ENCODE measurements at regions not wholly inside any gene's neighbourhood (a gene's known extent, or its start where the extent isn't known, plus 50 kb on each side); places are given as distances from the start of the nearest gene placed in this dataset.
A peak's percentile ranks its signal among the peaks of the same experiment; 100 is the strongest.

- no peak overlapping the region for H3K4me3 ChIP-seq
- no peaks in the 10 kb centered on the region for H3K9me3 ChIP-seq
- no peak for DNase-seq
- H3K36me3 ChIP-seq, result no peaks in the 10 kb centered on the region
- no peaks in the 10 kb centered on the region for H3K27me3 ChIP-seq
Measured at GRCh38 chr18:75777630-75778029, 350.1 kb upstream of the SMIM21 start.

- no peaks in the 10 kb centered on the region for H3K36me3 ChIP-seq
- H3K4me3 ChIP-seq, result no peak overlapping the region
- H3K9me3 ChIP-seq, result no peaks in the 10 kb centered on the region
- no peak for DNase-seq
- no peaks in the 10 kb centered on the region for H3K27me3 ChIP-seq
Measured at GRCh38 chr18:75775121-75775520, 347.6 kb upstream of the SMIM21 start.

GRCh38 chr18:75773618-75774017 is 346.1 kb upstream of the SMIM21 start:
- Histone ChIP-seq H3K4me3 (no peak overlapping the region), H3K36me3 (no peaks in the 10 kb centered on the region), H3K27me3 (no peaks in the 10 kb centered on the region), H3K9me3 (no peaks in the 10 kb centered on the region)
- DNase-seq, result no peak

- no peaks in the 10 kb centered on the region for H3K27me3 ChIP-seq
- no peak for DNase-seq
- no peaks in the 10 kb centered on the region for H3K9me3 ChIP-seq
- no peaks in the 10 kb centered on the region for H3K36me3 ChIP-seq
- H3K4me3 ChIP-seq, result no peak overlapping the region
Measured at GRCh38 chr18:75762758-75763157, 335.3 kb upstream of the SMIM21 start.

GRCh38 chr18:75760208-75760607 is 332.7 kb upstream of the SMIM21 start:
- no peak for DNase-seq
- no peaks in the 10 kb centered on the region for H3K36me3 ChIP-seq
- H3K9me3 ChIP-seq, result no peaks in the 10 kb centered on the region
- H3K27me3 ChIP-seq, result no peaks in the 10 kb centered on the region
- no peak overlapping the region for H3K4me3 ChIP-seq

- no peak for DNase-seq
- H3K9me3 ChIP-seq, result no peaks in the 10 kb centered on the region
Measured at GRCh38 chr18:75757951-75758350, 330.4 kb upstream of the SMIM21 start.

GRCh38 chr18:75754433-75754832 is 326.9 kb upstream of the SMIM21 start:
- Histone ChIP-seq H3K9me3 (no peaks in the 10 kb centered on the region), H3K36me3 (no peaks in the 10 kb centered on the region)

More at GRCh38 chr18:75757951-75758350, 330.4 kb upstream of the SMIM21 start:
- H3K27me3 ChIP-seq, result no peaks in the 10 kb centered on the region
- H3K36me3 ChIP-seq, result no peaks in the 10 kb centered on the region
- H3K4me3 ChIP-seq, result no peak overlapping the region

GRCh38 chr18:75753753-75754152 is 326.2 kb upstream of the SMIM21 start:
- no peak for DNase-seq
- Histone ChIP-seq H3K36me3 (no peaks in the 10 kb centered on the region), H3K9me3 (no peaks in the 10 kb centered on the region)

More at GRCh38 chr18:75754433-75754832, 326.9 kb upstream of the SMIM21 start:
- H3K4me3 ChIP-seq, result no peak overlapping the region
- DNase-seq, result no peak
- no peaks in the 10 kb centered on the region for H3K27me3 ChIP-seq

GRCh38 chr18:75752740-75753263 is 325.3 kb upstream of the SMIM21 start:
- DNase-seq, result no peak
- H3K4me3 ChIP-seq, result no peak overlapping the region
- H3K36me3 ChIP-seq, result no peaks in the 10 kb centered on the region
- no peaks in the 10 kb centered on the region for H3K9me3 ChIP-seq
- H3K27me3 ChIP-seq, result no peaks in the 10 kb centered on the region

More at GRCh38 chr18:75753753-75754152, 326.2 kb upstream of the SMIM21 start:
- H3K4me3 ChIP-seq, result no peak overlapping the region
- H3K27me3 ChIP-seq, result no peaks in the 10 kb centered on the region

- Histone ChIP-seq H3K27me3 (no peaks in the 10 kb centered on the region), H3K36me3 (no peaks in the 10 kb centered on the region), H3K9me3 (no peaks in the 10 kb centered on the region), H3K4me3 (no peak overlapping the region)
- DNase-seq, result no peak
Measured at GRCh38 chr18:75745147-75745546, 317.6 kb upstream of the SMIM21 start.

- Histone ChIP-seq H3K27me3 (no peaks in the 10 kb centered on the region), H3K9me3 (no peaks in the 10 kb centered on the region), H3K36me3 (no peaks in the 10 kb centered on the region), H3K4me3 (no peak overlapping the region)
- no peak for DNase-seq
Measured at GRCh38 chr18:75742516-75742915, 315.0 kb upstream of the SMIM21 start.

- Histone ChIP-seq H3K36me3 (no peaks in the 10 kb centered on the region), H3K9me3 (no peaks in the 10 kb centered on the region), H3K27me3 (no peaks in the 10 kb centered on the region), H3K4me3 (no peak overlapping the region)
- DNase-seq, result no peak
Measured at GRCh38 chr18:75739682-75740081, 312.2 kb upstream of the SMIM21 start.

- H3K27me3 ChIP-seq, result no peaks in the 10 kb centered on the region
- no peak for DNase-seq
- H3K4me3 ChIP-seq, result no peak overlapping the region
- H3K9me3 ChIP-seq, result no peaks in the 10 kb centered on the region
- H3K36me3 ChIP-seq, result no peaks in the 10 kb centered on the region
Measured at GRCh38 chr18:75735291-75735690, 307.8 kb upstream of the SMIM21 start.

GRCh38 chr18:75730249-75730648 is 302.7 kb upstream of the SMIM21 start:
- Histone ChIP-seq H3K36me3 (no peaks in the 10 kb centered on the region), H3K4me3 (no peak overlapping the region), H3K9me3 (no peaks in the 10 kb centered on the region), H3K27me3 (no peaks in the 10 kb centered on the region)
- no peak for DNase-seq

GRCh38 chr18:75728621-75729020 is 301.1 kb upstream of the SMIM21 start:
- no peak overlapping the region for H3K4me3 ChIP-seq
- H3K36me3 ChIP-seq, result no peaks in the 10 kb centered on the region
- H3K27me3 ChIP-seq, result no peaks in the 10 kb centered on the region
- no peaks in the 10 kb centered on the region for H3K9me3 ChIP-seq
- DNase-seq, result no peak

GRCh38 chr18:75727456-75727855 is 300.0 kb upstream of the SMIM21 start:
- no peak overlapping the region for H3K4me3 ChIP-seq
- peak; percentile 27 for DNase-seq
- H3K9me3 ChIP-seq, result no peaks in the 10 kb centered on the region
- H3K36me3 ChIP-seq, result no peaks in the 10 kb centered on the region
- H3K27me3 ChIP-seq, result no peaks in the 10 kb centered on the region

- no peaks in the 10 kb centered on the region for H3K36me3 ChIP-seq
- no peak for DNase-seq
- no peak overlapping the region for H3K4me3 ChIP-seq
- no peaks in the 10 kb centered on the region for H3K9me3 ChIP-seq
- H3K27me3 ChIP-seq, result no peaks in the 10 kb centered on the region
Measured at GRCh38 chr18:75723521-75724340, 296.2 kb upstream of the SMIM21 start.

- Histone ChIP-seq H3K27me3 (no peaks in the 10 kb centered on the region), H3K4me3 (no peak overlapping the region), H3K9me3 (no peaks in the 10 kb centered on the region), H3K36me3 (no peaks in the 10 kb centered on the region)
- no peak for DNase-seq
Measured at GRCh38 chr18:75714766-75715165, 287.3 kb upstream of the SMIM21 start.
